K562 (cell line): ENCODE measurements at regions not wholly inside any gene's neighbourhood (a gene's known extent, or its start where the extent isn't known, plus 50 kb on each side); places are given as distances from the start of the nearest gene placed in this dataset.

ENCODE experiments used
- HNRNPUL1 ChIP-seq: fragments of 200-400 bp; formaldehyde crosslinking; IDR thresholded peaks from 2 replicates; pipeline ENCODE4 v1.6.1; 2017; ENCODE audit warnings: low read length
- NONO ChIP-seq, 2 experiments: fragments of 200-400 bp in 1 of 2; fragments of 450-650 bp in 1 of 2; formaldehyde crosslinking in 1 of 2; IDR thresholded peaks; 2 replicates each; pipeline ENCODE4 v1.6.1; 2017; ENCODE audit warnings: low read depth in 2 of 2, mild to moderate bottlenecking in 2 of 2, moderate library complexity in 2 of 2, low read length in 1 of 2
- RBFOX2 ChIP-seq: fragments of 200-400 bp; formaldehyde crosslinking; IDR thresholded peaks from 2 replicates; pipeline ENCODE4 v1.6.1; 2017; ENCODE audit warnings: low read depth, mild to moderate bottlenecking, low read length, moderate library complexity
- SIX5 ChIP-seq, 2 experiments: IDR thresholded peaks; 2 replicates each; pipeline ENCODE4 v1.6.1; 2011; ENCODE audit warnings: low read length in 2 of 2, borderline replicate concordance in 1 of 2, low read depth in 1 of 2, mild to moderate bottlenecking in 1 of 2, moderate library complexity in 1 of 2; ENCODE audit not compliant: insufficient read depth in 1 of 2
- SMARCA4 ChIP-seq: fragments of 450-650 bp; IDR thresholded peaks from 2 replicates; pipeline ENCODE4 v1.6.1; 2016
- SMC3 ChIP-seq: conservative IDR thresholded peaks from 2 replicates; pipeline ENCODE4 v1.6.1; 2011; ENCODE audit warnings: low read depth, low read length, improper control_type of control experiment; ENCODE audit not compliant: insufficient read depth
- SRSF3 ChIP-seq: fragments of 200-400 bp; formaldehyde crosslinking; IDR thresholded peaks from 2 replicates; pipeline ENCODE4 v1.6.1; 2016; ENCODE audit warnings: mild to moderate bottlenecking, low read length, moderate library complexity; ENCODE audit not compliant: insufficient read depth
- ZNF644 ChIP-seq: fragments of 200-800 bp; sonication (Bioruptor generic); IDR thresholded peaks from 2 replicates; pipeline ENCODE4 v1.6.1; 2016; ENCODE audit warnings: low read depth, missing genetic modification characterization, missing compliant biosample characterization
- TF ChIP-seq, protein P1 (sequence below): fragments of 200-600 bp; sonication (generic); IDR thresholded peaks from one replicate; pipeline ENCODE4 v1.6.1; 2012; ENCODE audit warnings: mild to moderate bottlenecking, low read depth, low read length, inconsistent platforms
- TF ChIP-seq, protein P2 (sequence below): fragments of 450-650 bp; IDR thresholded peaks from 2 replicates; pipeline ENCODE4 v1.6.1; 2017; ENCODE audit warnings: mild to moderate bottlenecking, moderate library complexity
- TF ChIP-seq, protein P3 (sequence below): sonication (generic); formaldehyde crosslinking; IDR thresholded peaks from 2 replicates; pipeline ENCODE4 v1.8.1; 2022; ENCODE audit warnings: missing genetic modification reagents
- TF ChIP-seq, protein P4 (sequence below): fragments of 450-650 bp; IDR thresholded peaks from 2 replicates; pipeline ENCODE4 v1.6.1; 2016; ENCODE audit warnings: antibody characterized with exemption

DNA sequence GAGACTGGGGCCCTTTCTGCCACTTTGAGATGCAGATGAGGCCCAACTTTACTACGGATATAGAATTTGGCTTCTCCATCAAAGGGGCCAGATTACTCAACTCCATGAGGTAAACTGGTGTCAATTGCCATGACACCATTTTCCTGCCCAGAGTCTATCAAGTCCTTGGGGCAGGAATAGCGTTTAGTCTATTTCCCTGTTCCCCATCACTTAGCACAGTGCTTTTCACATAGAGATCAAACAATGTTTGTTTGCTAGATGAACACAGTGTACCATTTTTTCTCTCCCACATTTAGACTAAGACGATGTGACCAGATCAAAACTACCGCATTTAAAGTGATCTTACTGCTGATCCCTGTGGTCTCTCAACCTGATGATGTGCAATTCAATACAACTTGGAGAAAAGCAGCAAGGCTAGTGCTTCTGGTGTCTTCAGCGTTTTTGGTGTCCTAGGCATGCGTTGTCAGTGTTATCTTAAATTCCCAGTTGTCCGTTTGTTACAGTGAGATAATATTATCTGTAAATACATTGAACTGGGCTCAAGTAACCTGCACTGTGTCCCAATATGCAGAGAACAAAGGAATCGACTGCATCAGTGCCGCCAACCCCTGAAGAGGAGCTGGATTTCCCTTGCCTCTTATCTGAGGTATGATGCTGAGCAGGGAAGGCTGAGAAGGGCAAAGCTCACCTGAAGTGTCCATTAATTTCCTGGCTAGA lies 446.2 kb downstream of the PLK2 start (continued):
- TF ChIP-seq HNRNPUL1, result no peak
- no peak for TF ChIP-seq ZNF644 (tag)
- TF ChIP-seq, protein P1, sequence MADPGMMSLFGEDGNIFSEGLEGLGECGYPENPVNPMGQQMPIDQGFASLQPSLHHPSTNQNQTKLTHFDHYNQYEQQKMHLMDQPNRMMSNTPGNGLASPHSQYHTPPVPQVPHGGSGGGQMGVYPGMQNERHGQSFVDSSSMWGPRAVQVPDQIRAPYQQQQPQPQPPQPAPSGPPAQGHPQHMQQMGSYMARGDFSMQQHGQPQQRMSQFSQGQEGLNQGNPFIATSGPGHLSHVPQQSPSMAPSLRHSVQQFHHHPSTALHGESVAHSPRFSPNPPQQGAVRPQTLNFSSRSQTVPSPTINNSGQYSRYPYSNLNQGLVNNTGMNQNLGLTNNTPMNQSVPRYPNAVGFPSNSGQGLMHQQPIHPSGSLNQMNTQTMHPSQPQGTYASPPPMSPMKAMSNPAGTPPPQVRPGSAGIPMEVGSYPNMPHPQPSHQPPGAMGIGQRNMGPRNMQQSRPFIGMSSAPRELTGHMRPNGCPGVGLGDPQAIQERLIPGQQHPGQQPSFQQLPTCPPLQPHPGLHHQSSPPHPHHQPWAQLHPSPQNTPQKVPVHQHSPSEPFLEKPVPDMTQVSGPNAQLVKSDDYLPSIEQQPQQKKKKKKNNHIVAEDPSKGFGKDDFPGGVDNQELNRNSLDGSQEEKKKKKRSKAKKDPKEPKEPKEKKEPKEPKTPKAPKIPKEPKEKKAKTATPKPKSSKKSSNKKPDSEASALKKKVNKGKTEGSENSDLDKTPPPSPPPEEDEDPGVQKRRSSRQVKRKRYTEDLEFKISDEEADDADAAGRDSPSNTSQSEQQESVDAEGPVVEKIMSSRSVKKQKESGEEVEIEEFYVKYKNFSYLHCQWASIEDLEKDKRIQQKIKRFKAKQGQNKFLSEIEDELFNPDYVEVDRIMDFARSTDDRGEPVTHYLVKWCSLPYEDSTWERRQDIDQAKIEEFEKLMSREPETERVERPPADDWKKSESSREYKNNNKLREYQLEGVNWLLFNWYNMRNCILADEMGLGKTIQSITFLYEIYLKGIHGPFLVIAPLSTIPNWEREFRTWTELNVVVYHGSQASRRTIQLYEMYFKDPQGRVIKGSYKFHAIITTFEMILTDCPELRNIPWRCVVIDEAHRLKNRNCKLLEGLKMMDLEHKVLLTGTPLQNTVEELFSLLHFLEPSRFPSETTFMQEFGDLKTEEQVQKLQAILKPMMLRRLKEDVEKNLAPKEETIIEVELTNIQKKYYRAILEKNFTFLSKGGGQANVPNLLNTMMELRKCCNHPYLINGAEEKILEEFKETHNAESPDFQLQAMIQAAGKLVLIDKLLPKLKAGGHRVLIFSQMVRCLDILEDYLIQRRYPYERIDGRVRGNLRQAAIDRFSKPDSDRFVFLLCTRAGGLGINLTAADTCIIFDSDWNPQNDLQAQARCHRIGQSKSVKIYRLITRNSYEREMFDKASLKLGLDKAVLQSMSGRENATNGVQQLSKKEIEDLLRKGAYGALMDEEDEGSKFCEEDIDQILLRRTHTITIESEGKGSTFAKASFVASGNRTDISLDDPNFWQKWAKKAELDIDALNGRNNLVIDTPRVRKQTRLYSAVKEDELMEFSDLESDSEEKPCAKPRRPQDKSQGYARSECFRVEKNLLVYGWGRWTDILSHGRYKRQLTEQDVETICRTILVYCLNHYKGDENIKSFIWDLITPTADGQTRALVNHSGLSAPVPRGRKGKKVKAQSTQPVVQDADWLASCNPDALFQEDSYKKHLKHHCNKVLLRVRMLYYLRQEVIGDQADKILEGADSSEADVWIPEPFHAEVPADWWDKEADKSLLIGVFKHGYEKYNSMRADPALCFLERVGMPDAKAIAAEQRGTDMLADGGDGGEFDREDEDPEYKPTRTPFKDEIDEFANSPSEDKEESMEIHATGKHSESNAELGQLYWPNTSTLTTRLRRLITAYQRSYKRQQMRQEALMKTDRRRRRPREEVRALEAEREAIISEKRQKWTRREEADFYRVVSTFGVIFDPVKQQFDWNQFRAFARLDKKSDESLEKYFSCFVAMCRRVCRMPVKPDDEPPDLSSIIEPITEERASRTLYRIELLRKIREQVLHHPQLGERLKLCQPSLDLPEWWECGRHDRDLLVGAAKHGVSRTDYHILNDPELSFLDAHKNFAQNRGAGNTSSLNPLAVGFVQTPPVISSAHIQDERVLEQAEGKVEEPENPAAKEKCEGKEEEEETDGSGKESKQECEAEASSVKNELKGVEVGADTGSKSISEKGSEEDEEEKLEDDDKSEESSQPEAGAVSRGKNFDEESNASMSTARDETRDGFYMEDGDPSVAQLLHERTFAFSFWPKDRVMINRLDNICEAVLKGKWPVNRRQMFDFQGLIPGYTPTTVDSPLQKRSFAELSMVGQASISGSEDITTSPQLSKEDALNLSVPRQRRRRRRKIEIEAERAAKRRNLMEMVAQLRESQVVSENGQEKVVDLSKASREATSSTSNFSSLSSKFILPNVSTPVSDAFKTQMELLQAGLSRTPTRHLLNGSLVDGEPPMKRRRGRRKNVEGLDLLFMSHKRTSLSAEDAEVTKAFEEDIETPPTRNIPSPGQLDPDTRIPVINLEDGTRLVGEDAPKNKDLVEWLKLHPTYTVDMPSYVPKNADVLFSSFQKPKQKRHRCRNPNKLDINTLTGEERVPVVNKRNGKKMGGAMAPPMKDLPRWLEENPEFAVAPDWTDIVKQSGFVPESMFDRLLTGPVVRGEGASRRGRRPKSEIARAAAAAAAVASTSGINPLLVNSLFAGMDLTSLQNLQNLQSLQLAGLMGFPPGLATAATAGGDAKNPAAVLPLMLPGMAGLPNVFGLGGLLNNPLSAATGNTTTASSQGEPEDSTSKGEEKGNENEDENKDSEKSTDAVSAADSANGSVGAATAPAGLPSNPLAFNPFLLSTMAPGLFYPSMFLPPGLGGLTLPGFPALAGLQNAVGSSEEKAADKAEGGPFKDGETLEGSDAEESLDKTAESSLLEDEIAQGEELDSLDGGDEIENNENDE, result no peak
- no peak for TF ChIP-seq SMC3
- no peak for TF ChIP-seq NONO (IDR thresholded peaks at IDR 0.05; ENCODE audit: low read depth in 2 of 2, low read length in 1 of 2)
- TF ChIP-seq SRSF3, result no peak
- TF ChIP-seq, protein P2, sequence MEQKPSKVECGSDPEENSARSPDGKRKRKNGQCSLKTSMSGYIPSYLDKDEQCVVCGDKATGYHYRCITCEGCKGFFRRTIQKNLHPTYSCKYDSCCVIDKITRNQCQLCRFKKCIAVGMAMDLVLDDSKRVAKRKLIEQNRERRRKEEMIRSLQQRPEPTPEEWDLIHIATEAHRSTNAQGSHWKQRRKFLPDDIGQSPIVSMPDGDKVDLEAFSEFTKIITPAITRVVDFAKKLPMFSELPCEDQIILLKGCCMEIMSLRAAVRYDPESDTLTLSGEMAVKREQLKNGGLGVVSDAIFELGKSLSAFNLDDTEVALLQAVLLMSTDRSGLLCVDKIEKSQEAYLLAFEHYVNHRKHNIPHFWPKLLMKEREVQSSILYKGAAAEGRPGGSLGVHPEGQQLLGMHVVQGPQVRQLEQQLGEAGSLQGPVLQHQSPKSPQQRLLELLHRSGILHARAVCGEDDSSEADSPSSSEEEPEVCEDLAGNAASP, result no peak
- TF ChIP-seq RBFOX2, result no peak
- TF ChIP-seq SIX5 (IDR thresholded peaks at IDR 0.05; ENCODE audit: borderline replicate concordance in 1 of 2, insufficient read depth in 1 of 2, low read depth in 1 of 2, low read length in 2 of 2), result no peak
- TF ChIP-seq, protein P3, sequence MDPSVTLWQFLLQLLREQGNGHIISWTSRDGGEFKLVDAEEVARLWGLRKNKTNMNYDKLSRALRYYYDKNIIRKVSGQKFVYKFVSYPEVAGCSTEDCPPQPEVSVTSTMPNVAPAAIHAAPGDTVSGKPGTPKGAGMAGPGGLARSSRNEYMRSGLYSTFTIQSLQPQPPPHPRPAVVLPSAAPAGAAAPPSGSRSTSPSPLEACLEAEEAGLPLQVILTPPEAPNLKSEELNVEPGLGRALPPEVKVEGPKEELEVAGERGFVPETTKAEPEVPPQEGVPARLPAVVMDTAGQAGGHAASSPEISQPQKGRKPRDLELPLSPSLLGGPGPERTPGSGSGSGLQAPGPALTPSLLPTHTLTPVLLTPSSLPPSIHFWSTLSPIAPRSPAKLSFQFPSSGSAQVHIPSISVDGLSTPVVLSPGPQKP (CRISPR knock-in tag), result no peak
- TF ChIP-seq, protein P4, sequence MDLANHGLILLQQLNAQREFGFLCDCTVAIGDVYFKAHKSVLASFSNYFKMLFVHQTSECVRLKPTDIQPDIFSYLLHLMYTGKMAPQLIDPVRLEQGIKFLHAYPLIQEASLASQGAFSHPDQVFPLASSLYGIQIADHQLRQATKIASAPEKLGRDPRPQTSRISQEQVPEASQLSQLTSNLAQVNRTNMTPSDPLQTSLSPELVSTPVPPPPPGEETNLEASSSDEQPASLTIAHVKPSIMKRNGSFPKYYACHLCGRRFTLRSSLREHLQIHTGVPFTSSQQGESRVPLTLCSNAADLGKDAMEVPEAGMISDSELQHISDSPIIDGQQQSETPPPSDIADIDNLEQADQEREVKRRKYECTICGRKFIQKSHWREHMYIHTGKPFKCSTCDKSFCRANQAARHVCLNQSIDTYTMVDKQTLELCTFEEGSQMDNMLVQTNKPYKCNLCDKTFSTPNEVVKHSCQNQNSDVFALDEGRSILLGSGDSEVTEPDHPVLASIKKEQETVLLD, result no peak
- TF ChIP-seq SMARCA4, result peak; percentile 78
